ENCODE measurements at regions not wholly inside any gene's neighbourhood (a gene's known extent, or its start where the extent isn't known, plus 50 kb on each side); places are given as distances from the start of the nearest gene placed in this dataset.
"Not testable (repeated sequence)": the region's sequence is repeated elsewhere in the genome, so short reads cannot be mapped to it uniquely, and the experiment has no call there.

GRCh38 chr5:85428426-85428934 is 1043.8 kb upstream of the EDIL3 start:
- Histone ChIP-seq H3K79me2 (ENCODE audit: low read depth) (no peaks in the 10 kb centered on the region), H3K4me3 (no peak overlapping the region), H3K27ac (no peak overlapping the region), H4K20me1 (ENCODE audit: insufficient read depth) (no peaks in the 10 kb centered on the region), H3K36me3 (ENCODE audit: low read depth) (no peaks in the 10 kb centered on the region), H3K9me3 (ENCODE audit: insufficient read depth, low read depth) (no peaks in the 10 kb centered on the region), H3K4me2 (no peak overlapping the region), H3K9me2 (ENCODE audit: insufficient read depth) (no peaks in the 10 kb centered on the region), H3K27me3 (ENCODE audit: insufficient read depth, low read depth) (no peaks in the 10 kb centered on the region), H3F3A (ENCODE audit: insufficient read depth, low read depth) (no peaks in the 10 kb centered on the region), H3K4me1 (replicated peaks; ENCODE audit: insufficient read depth) (no peaks in the 10 kb centered on the region), H2AFZ (no peak overlapping the region)
- ChIA-PET CTCF (no interaction called here), POLR2A (ENCODE audit: unreplicated experiment) (no interaction called here)
- intact Hi-C loops (cut with micrococcal nuclease; ENCODE audit: unreplicated experiment): no loop called here
- BruUV-seq (replicated peaks): no TSS peak
- no peak for DNase-seq
- TF ChIP-seq EZH2 (IDR thresholded peaks at IDR 0.05; ENCODE audit: low read depth) (no peak), CTCF (conservative IDR thresholded peaks at IDR 0.05) (no peak)

GRCh38 chr5:85431726-85432125 is 1047.0 kb upstream of the EDIL3 start:
- H3K9me3 ChIP-seq (ENCODE audit: insufficient read depth, low read depth); H4K20me1 ChIP-seq (ENCODE audit: insufficient read depth); POLR2A ChIA-PET (ENCODE audit: unreplicated experiment); CTCF ChIA-PET; H3K36me3 ChIP-seq (ENCODE audit: low read depth); H3F3A ChIP-seq (ENCODE audit: insufficient read depth, low read depth); BruUV-seq (replicated peaks); H3K27me3 ChIP-seq (ENCODE audit: insufficient read depth, low read depth); H3K4me1 ChIP-seq (replicated peaks; ENCODE audit: insufficient read depth); H3K4me2 ChIP-seq; H2AFZ ChIP-seq; H3K9me2 ChIP-seq (ENCODE audit: insufficient read depth); H3K79me2 ChIP-seq (ENCODE audit: low read depth); H3K27ac ChIP-seq; DNase-seq; intact Hi-C loops (cut with micrococcal nuclease; ENCODE audit: unreplicated experiment); H3K4me3 ChIP-seq: not testable (repeated sequence)

GRCh38 chr5:85441156-85441555 is 1056.5 kb upstream of the EDIL3 start:
- intact Hi-C loops (cut with micrococcal nuclease; ENCODE audit: unreplicated experiment): no loop called here
- POLR2A ChIA-PET (ENCODE audit: unreplicated experiment): no interaction called here

More at GRCh38 chr5:85441156-85441555, 1056.5 kb upstream of the EDIL3 start:
- no peak overlapping the region for H2AFZ ChIP-seq
- no TSS peak for BruUV-seq (replicated peaks)
- H3K79me2 ChIP-seq (ENCODE audit: low read depth): no peaks in the 10 kb centered on the region
- CTCF ChIA-PET: no interaction called here
- H3K4me2 ChIP-seq: no peak overlapping the region
- no peaks in the 10 kb centered on the region for H4K20me1 ChIP-seq (ENCODE audit: insufficient read depth)
- H3K9me2 ChIP-seq (ENCODE audit: insufficient read depth): no peaks in the 10 kb centered on the region
- no peak overlapping the region for H3K27ac ChIP-seq
- no peak for TF ChIP-seq EZH2 (IDR thresholded peaks at IDR 0.05; ENCODE audit: low read depth)
- no peak for TF ChIP-seq CTCF (conservative IDR thresholded peaks at IDR 0.05)
- H3F3A ChIP-seq (ENCODE audit: insufficient read depth, low read depth): no peaks in the 10 kb centered on the region
- H3K9me3 ChIP-seq (ENCODE audit: insufficient read depth, low read depth): no peaks in the 10 kb centered on the region
- H3K27me3 ChIP-seq (ENCODE audit: insufficient read depth, low read depth): no peaks in the 10 kb centered on the region
- H3K4me3 ChIP-seq: no peak overlapping the region
- DNase-seq: no peak
- no peaks in the 10 kb centered on the region for H3K36me3 ChIP-seq (ENCODE audit: low read depth)
- H3K4me1 ChIP-seq (replicated peaks; ENCODE audit: insufficient read depth): no peaks in the 10 kb centered on the region
